Vagina (tissue), 2 donors: ENCODE measurements at regions not wholly inside any gene's neighbourhood (a gene's known extent, or its start where the extent isn't known, plus 50 kb on each side); places are given as distances from the start of the nearest gene placed in this dataset.

Experiments
- DNase-seq, 2 donors: peaks; one replicate each; pipeline ENCODE4 v3.0.0-alpha.2; 2017; ENCODE audit errors: extremely low spot score in 2 of 2
- H3K27ac ChIP-seq: fragments of 200-600 bp; sonication (generic); one replicate; pipeline ENCODE4 v1.5.1; 2019
- H3K27me3 ChIP-seq: fragments of 200-600 bp; sonication (generic); one replicate; pipeline ENCODE4 v1.5.1; 2019
- H3K36me3 ChIP-seq, 2 donors: fragments of 200-600 bp; sonication (generic); one replicate each; pipeline ENCODE4 v1.5.1; 2017 to 2019
- H3K4me1 ChIP-seq: fragments of 200-600 bp; sonication (generic); one replicate; pipeline ENCODE4 v1.5.1; 2019
- H3K4me3 ChIP-seq, 2 donors: fragments of 200-600 bp; sonication (generic); 1 replicate in 1 of 2; 2 replicates in 1 of 2; pipeline ENCODE4 v1.5.1; 2016 to 2019
- H3K9me3 ChIP-seq: fragments of 200-600 bp; sonication (generic); one replicate; pipeline ENCODE4 v1.5.1; 2019
- POLR2A ChIP-seq, 2 donors: fragments of 450-650 bp; IDR thresholded peaks; one replicate each; pipeline ENCODE4 v1.6.1; 2017; ENCODE audit warnings: antibody characterized with exemption in 2 of 2, mild to moderate bottlenecking in 2 of 2, moderate library complexity in 2 of 2
- POLR2AphosphoS5 ChIP-seq, 2 donors: sonication (generic); formaldehyde crosslinking; IDR thresholded peaks; one replicate each; pipeline ENCODE4 v1.9.0; 2017; ENCODE audit warnings: antibody characterized with exemption in 2 of 2, mild to moderate bottlenecking in 2 of 2, low read depth in 1 of 2; ENCODE audit not compliant: insufficient read depth in 1 of 2
- intact Hi-C: fragments of 100-400 bp; cut with DNase I; formaldehyde crosslinking; loops from one replicate; pipeline ENCODE4 v1.15.1; 2023
- TF ChIP-seq, protein P1 (sequence below), 3 experiments: fragments of 450-650 bp in 2 of 3; fragments of 200-600 bp in 1 of 3; sonication (generic) in 1 of 3; IDR thresholded peaks; one replicate each; pipeline ENCODE4 v1.5.1; 2017 to 2019; ENCODE audit warnings: antibody characterized with exemption in 3 of 3, mild to moderate bottlenecking in 2 of 3, moderate library complexity in 2 of 3

DNA sequence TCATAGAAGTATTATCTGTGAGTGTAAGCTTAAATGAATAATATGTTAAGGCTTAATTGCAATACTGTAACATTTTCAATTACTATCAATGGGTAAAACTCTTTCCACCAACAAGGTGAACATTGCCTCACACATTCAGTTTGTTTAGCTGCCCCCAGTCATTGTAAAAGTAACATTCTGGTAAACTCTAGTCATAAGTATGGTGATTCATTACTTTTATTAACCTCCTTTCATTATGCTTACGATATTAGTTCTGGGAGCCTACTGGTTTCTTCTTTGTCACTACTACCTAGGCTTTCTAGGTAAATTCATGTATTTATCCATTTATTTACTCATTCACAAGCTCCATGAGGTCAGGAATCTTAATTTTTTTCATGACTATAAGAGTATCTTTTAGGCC lies 412.8 kb upstream of the SLIT2 start:
- Histone ChIP-seq H3K27me3 (no peaks in the 10 kb centered on the region), H3K4me1 (no peaks in the 10 kb centered on the region), H3K9me3 (no peaks in the 10 kb centered on the region), H3K27ac (no peak overlapping the region), H3K36me3 (no peaks in the 10 kb centered on the region), H3K4me3 (no peak overlapping the region)
- no peak for DNase-seq
- intact Hi-C loops = no loop called here
- TF ChIP-seq POLR2AphosphoS5 (IDR thresholded peaks at IDR 0.05; ENCODE audit: insufficient read depth in 1 of 2, low read depth in 1 of 2) (no peak), POLR2A (IDR thresholded peaks at IDR 0.05) (no peak)
- TF ChIP-seq, protein P1, sequence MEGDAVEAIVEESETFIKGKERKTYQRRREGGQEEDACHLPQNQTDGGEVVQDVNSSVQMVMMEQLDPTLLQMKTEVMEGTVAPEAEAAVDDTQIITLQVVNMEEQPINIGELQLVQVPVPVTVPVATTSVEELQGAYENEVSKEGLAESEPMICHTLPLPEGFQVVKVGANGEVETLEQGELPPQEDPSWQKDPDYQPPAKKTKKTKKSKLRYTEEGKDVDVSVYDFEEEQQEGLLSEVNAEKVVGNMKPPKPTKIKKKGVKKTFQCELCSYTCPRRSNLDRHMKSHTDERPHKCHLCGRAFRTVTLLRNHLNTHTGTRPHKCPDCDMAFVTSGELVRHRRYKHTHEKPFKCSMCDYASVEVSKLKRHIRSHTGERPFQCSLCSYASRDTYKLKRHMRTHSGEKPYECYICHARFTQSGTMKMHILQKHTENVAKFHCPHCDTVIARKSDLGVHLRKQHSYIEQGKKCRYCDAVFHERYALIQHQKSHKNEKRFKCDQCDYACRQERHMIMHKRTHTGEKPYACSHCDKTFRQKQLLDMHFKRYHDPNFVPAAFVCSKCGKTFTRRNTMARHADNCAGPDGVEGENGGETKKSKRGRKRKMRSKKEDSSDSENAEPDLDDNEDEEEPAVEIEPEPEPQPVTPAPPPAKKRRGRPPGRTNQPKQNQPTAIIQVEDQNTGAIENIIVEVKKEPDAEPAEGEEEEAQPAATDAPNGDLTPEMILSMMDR (IDR thresholded peaks at IDR 0.05) = no peak

DNA sequence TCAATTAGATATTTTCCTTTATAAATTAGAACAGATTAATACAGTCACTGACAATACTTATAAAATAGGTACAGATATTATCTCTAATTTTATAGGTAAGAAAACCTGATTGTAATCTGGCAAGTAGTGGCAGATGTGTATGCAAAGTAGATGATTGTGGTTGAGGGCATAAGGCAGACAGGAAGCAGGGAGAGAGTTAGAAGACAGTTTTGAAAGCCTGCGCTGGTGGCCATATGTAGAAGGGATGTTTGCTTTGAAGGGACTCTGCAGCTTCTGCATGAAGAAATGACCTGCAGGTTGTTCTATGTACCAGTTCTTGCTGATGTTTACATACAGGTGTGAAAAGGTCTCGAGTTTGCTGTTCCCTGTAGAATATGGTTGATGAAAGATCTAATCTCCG lies 416.3 kb upstream of the SLIT2 start:
- Histone ChIP-seq H3K4me1 (no peaks in the 10 kb centered on the region), H3K4me3 (no peak overlapping the region), H3K36me3 (no peaks in the 10 kb centered on the region), H3K27ac (no peak overlapping the region), H3K9me3 (no peaks in the 10 kb centered on the region), H3K27me3 (no peaks in the 10 kb centered on the region)
- intact Hi-C loops = no loop called here
- TF ChIP-seq, protein P1 (IDR thresholded peaks at IDR 0.05) = no peak
- TF ChIP-seq POLR2A (IDR thresholded peaks at IDR 0.05) (no peak), POLR2AphosphoS5 (IDR thresholded peaks at IDR 0.05; ENCODE audit: insufficient read depth in 1 of 2, low read depth in 1 of 2) (no peak)
- DNase-seq = no peak

DNA sequence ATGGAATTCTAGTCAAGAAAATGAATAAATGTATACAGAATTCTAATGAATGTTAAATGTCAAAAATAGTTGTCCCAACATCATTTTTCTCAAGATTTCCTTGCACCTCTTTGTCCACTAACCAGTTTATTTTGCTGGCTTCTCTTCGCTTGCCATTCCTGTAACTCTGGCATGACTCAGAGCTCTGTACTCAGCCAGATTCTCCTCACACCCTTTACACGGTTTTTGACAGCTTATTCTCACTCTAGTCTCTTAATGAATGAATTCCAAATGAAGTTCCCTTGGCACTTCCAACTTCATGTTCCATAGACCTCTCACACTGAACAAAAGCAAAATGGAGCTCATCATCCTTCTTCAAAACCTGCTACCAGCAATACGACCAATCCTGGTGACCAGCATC lies 419.3 kb upstream of the SLIT2 start:
- no peaks in the 10 kb centered on the region for H3K4me1 ChIP-seq
- intact Hi-C loops = no loop called here
- H3K4me3 ChIP-seq = no peak overlapping the region
- TF ChIP-seq, protein P1 (IDR thresholded peaks at IDR 0.05) = no peak
- TF ChIP-seq POLR2AphosphoS5 (IDR thresholded peaks at IDR 0.05; ENCODE audit: insufficient read depth in 1 of 2, low read depth in 1 of 2) = no peak
- TF ChIP-seq POLR2A (IDR thresholded peaks at IDR 0.05) = no peak
- no peak for DNase-seq
- no peaks in the 10 kb centered on the region for H3K9me3 ChIP-seq
- H3K36me3 ChIP-seq = no peaks in the 10 kb centered on the region
- H3K27me3 ChIP-seq = no peaks in the 10 kb centered on the region
- no peak overlapping the region for H3K27ac ChIP-seq

GRCh38 chr4:19831644-19832285 lies 419.9 kb upstream of the SLIT2 start:
- Histone ChIP-seq H3K27me3 (no peaks in the 10 kb centered on the region), H3K36me3 (no peaks in the 10 kb centered on the region), H3K4me3 (no peak overlapping the region), H3K9me3 (no peaks in the 10 kb centered on the region), H3K27ac (no peak overlapping the region), H3K4me1 (no peaks in the 10 kb centered on the region)
- intact Hi-C loops = no loop called here
- no peak for DNase-seq
- TF ChIP-seq POLR2A (IDR thresholded peaks at IDR 0.05) = no peak
- TF ChIP-seq POLR2AphosphoS5 (IDR thresholded peaks at IDR 0.05; ENCODE audit: insufficient read depth in 1 of 2, low read depth in 1 of 2) = no peak
- TF ChIP-seq, protein P1 (IDR thresholded peaks at IDR 0.05) = no peak

DNA sequence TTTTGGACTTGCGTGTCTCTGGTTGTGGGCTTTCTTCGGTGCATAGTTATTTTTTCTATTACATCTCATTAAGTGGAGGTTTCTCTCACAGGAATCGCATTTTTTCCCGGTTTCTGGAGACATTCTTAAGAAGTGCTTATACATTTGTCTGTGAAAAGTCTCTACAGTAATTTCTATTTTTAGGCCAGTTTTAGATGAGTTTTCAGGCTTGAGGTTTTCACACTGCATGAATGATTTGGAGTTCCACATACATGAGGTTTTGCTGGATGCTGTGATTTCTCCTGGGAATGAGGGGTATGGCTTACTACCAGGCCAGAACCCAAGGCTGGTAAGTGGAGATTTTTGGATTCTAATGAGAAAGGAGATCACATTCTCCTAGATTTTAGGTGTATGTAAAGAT lies 422.6 kb upstream of the SLIT2 start:
- TF ChIP-seq POLR2AphosphoS5 (IDR thresholded peaks at IDR 0.05; ENCODE audit: insufficient read depth in 1 of 2, low read depth in 1 of 2) (no peak), POLR2A (IDR thresholded peaks at IDR 0.05) (no peak)
- TF ChIP-seq, protein P1 (IDR thresholded peaks at IDR 0.05) = no peak
- no peaks in the 10 kb centered on the region for H3K36me3 ChIP-seq
- H3K9me3 ChIP-seq = no peaks in the 10 kb centered on the region
- no peak overlapping the region for H3K27ac ChIP-seq
- no peak for DNase-seq
- no peak overlapping the region for H3K4me3 ChIP-seq
- H3K27me3 ChIP-seq = no peaks in the 10 kb centered on the region
- intact Hi-C loops = no loop called here
- H3K4me1 ChIP-seq = no peaks in the 10 kb centered on the region
